SK-N-SH treated with all-trans-retinoic acid at 6 μM for 48 hours (cell line): ENCODE measurements at regions not wholly inside any gene's neighbourhood (a gene's known extent, or its start where the extent isn't known, plus 50 kb on each side); places are given as distances from the start of the nearest gene placed in this dataset.

Experiments
- ATAC-seq: fragments of 200-7000 bp; cut with Tn5 transposase; 3 replicates; pipeline ENCODE4 v1.9.1; 2020; ENCODE audit warnings: mild to moderate bottlenecking, moderate library complexity
- CREB5 ChIP-seq: fragments of 250-450 bp; sonication (Bioruptor Pico); IDR thresholded peaks from 2 replicates; pipeline ENCODE4 v1.5.1; 2020; ENCODE audit warnings: low read depth, mild to moderate bottlenecking, moderate library complexity
- CSDC2 ChIP-seq: fragments of 250-450 bp; sonication (Bioruptor Pico); IDR thresholded peaks from 2 replicates; pipeline ENCODE4 v1.5.0; 2020; ENCODE audit warnings: mild to moderate bottlenecking, moderate library complexity
- CSRNP3 ChIP-seq: fragments of 250-450 bp; sonication (Bioruptor Pico); IDR thresholded peaks from 2 replicates; pipeline ENCODE4 v1.5.1; 2021; ENCODE audit warnings: mild to moderate bottlenecking, moderate library complexity
- ESRRG ChIP-seq: fragments of 250-450 bp; sonication (Bioruptor Pico); IDR thresholded peaks from 2 replicates; pipeline ENCODE4 v1.6.1; 2021; ENCODE audit warnings: mild to moderate bottlenecking
- GLIS3 ChIP-seq: fragments of 250-450 bp; sonication (Bioruptor Pico); IDR thresholded peaks from 2 replicates; pipeline ENCODE4 v1.5.0; 2020; ENCODE audit warnings: mild to moderate bottlenecking, moderate library complexity
- ISL1 ChIP-seq: fragments of 250-450 bp; sonication (Bioruptor Pico); IDR thresholded peaks from 2 replicates; pipeline ENCODE4 v2.1.2; 2022; ENCODE audit warnings: mild to moderate bottlenecking, moderate library complexity
- OSR1 ChIP-seq: fragments of 250-450 bp; sonication (Bioruptor Pico); IDR thresholded peaks from 2 replicates; pipeline ENCODE4 v1.8.0; 2022; ENCODE audit warnings: moderate library complexity, mild to moderate bottlenecking, inconsistent platforms
- PATZ1 ChIP-seq: fragments of 250-450 bp; sonication (Bioruptor Pico); IDR thresholded peaks from 2 replicates; pipeline ENCODE4 v1.8.0; 2020; ENCODE audit warnings: mild to moderate bottlenecking, moderate library complexity, borderline replicate concordance
- POU6F1 ChIP-seq: fragments of 250-450 bp; sonication (Bioruptor Pico); IDR thresholded peaks from 2 replicates; pipeline ENCODE4 v1.8.0; 2021; ENCODE audit warnings: low read depth, mild to moderate bottlenecking, moderate library complexity, borderline replicate concordance
- PPARA ChIP-seq: fragments of 250-450 bp; sonication (Bioruptor Pico); IDR thresholded peaks from 2 replicates; pipeline ENCODE4 v1.5.0; 2020; ENCODE audit warnings: mild to moderate bottlenecking, borderline replicate concordance
- RARB ChIP-seq: fragments of 250-450 bp; sonication (Bioruptor Pico); IDR thresholded peaks from 2 replicates; pipeline ENCODE4 v1.8.0; 2021; ENCODE audit warnings: mild to moderate bottlenecking, moderate library complexity
- SNAI2 ChIP-seq: fragments of 250-450 bp; sonication (Bioruptor Pico); IDR thresholded peaks from 2 replicates; pipeline ENCODE4 v1.5.0; 2020; ENCODE audit warnings: mild to moderate bottlenecking, moderate library complexity
- TCF4 ChIP-seq: fragments of 250-450 bp; sonication (Bioruptor Pico); IDR thresholded peaks from 2 replicates; pipeline ENCODE4 v1.8.0; 2021; ENCODE audit warnings: mild to moderate bottlenecking, moderate library complexity, borderline replicate concordance
- TOX ChIP-seq: fragments of 250-450 bp; sonication (Bioruptor Pico); IDR thresholded peaks from 2 replicates; pipeline ENCODE4 v1.8.0; 2021; ENCODE audit warnings: mild to moderate bottlenecking, moderate library complexity, borderline replicate concordance
- TSHZ2 ChIP-seq: fragments of 250-450 bp; sonication (Bioruptor Pico); IDR thresholded peaks from 2 replicates; pipeline ENCODE4 v1.5.0; 2020; ENCODE audit warnings: mild to moderate bottlenecking, moderate library complexity
- ZC3H10 ChIP-seq: fragments of 250-450 bp; sonication (Bioruptor Pico); IDR thresholded peaks from 2 replicates; pipeline ENCODE4 v1.5.1; 2021; ENCODE audit warnings: mild to moderate bottlenecking, moderate library complexity
- ZFP3 ChIP-seq: fragments of 250-450 bp; sonication (Bioruptor Pico); IDR thresholded peaks from 2 replicates; pipeline ENCODE4 v1.5.0; 2020; ENCODE audit warnings: mild to moderate bottlenecking, moderate library complexity
- ZFP30 ChIP-seq: fragments of 450-650 bp; formaldehyde crosslinking; IDR thresholded peaks from 2 replicates; pipeline ENCODE4 v1.5.0; 2022; ENCODE audit warnings: mild to moderate bottlenecking, moderate library complexity
- ZNF565 ChIP-seq: fragments of 450-650 bp; formaldehyde crosslinking; conservative IDR thresholded peaks from 2 replicates; pipeline ENCODE4 v1.5.0; 2020; ENCODE audit warnings: low read depth, mild to moderate bottlenecking, moderate library complexity
- ZNF70 ChIP-seq: fragments of 450-650 bp; formaldehyde crosslinking; IDR thresholded peaks from 2 replicates; pipeline ENCODE4 v1.5.0; 2020; ENCODE audit warnings: mild to moderate bottlenecking, moderate library complexity
- ZNF8 ChIP-seq: fragments of 450-650 bp; formaldehyde crosslinking; IDR thresholded peaks from 2 replicates; pipeline ENCODE4 v1.5.0; 2020; ENCODE audit warnings: mild to moderate bottlenecking, moderate library complexity

DNA sequence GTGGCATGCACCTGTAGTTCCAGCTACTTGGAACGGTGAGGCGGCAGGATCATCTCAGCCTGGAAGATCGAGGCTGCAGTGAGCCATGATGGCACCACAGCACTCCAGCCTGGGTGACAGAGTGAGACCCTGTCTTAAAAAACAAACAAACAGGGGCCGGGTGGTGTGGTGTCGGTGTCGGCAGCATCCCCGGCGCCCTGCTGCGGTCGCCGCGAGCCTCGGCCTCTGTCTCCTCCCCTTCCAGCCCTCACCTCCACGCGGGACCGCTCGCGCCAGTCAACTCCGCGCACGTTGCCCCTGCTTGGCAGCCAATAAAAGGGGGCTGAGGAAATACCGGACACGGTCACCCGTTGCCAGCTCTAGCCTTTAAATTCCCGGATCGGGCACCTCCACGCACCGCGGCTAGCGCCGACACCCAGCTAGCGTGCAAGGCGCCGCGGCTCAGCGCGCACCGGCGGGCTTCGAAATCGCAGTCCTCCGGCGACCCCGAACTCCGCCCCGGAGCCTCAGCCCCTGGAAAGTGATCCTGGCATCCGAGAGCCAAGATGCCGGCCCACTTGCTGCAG is 204.7 kb downstream of the CDRT15L2 start:
- TF ChIP-seq TOX (CRISPR knock-in tag) = no peak
- no peak for TF ChIP-seq GLIS3 (CRISPR knock-in tag)
- TF ChIP-seq TCF4 (CRISPR knock-in tag) = no peak
- no peak for TF ChIP-seq ZFP3 (CRISPR knock-in tag)
- ATAC-seq = no peak

DNA sequence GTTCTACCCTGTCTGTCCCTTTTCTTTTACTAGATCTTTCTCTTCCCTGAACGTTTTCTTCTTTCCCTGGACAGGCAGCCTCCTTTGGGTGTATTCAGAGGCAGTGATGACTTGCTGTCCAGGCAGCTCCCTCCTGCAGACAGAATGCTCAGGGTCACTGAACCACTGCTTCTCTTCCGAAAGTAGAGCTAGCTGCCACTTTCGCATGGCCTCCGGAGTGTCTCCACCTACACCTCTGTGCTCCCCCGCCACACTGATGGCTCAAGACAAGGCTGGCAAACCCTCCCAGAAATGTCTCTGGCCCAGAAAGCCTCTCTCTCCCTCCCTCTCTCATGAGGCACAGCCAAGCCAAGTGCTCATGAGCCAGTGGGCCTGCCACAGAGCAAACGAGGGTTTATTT is 207.8 kb downstream of the CDRT15L2 start:
- no peak for ATAC-seq

More for the DNA sequence above, 207.8 kb downstream of the CDRT15L2 start:
- TF ChIP-seq ESRRG = no peak
- no peak for TF ChIP-seq GLIS3 (CRISPR knock-in tag)
- TF ChIP-seq CREB5 (CRISPR knock-in tag) = no peak
- no peak for TF ChIP-seq ZFP30 (CRISPR knock-in tag)
- no peak for TF ChIP-seq PATZ1
- no peak for TF ChIP-seq CSRNP3
- no peak for TF ChIP-seq ZFP3 (CRISPR knock-in tag)
- TF ChIP-seq RARB (CRISPR knock-in tag) = no peak
- no peak for TF ChIP-seq OSR1 (CRISPR knock-in tag)
- no peak for TF ChIP-seq ZC3H10 (CRISPR knock-in tag)
- TF ChIP-seq ISL1 (CRISPR knock-in tag) = no peak
- TF ChIP-seq ZNF565 (CRISPR knock-in tag) = no peak
- TF ChIP-seq TSHZ2 (CRISPR knock-in tag) = no peak
- no peak for TF ChIP-seq POU6F1 (CRISPR knock-in tag)
- TF ChIP-seq ZNF70 = no peak
- TF ChIP-seq SNAI2 (CRISPR knock-in tag) = no peak
- TF ChIP-seq PPARA (CRISPR knock-in tag) = no peak
- no peak for TF ChIP-seq ZNF8 (CRISPR knock-in tag)
- no peak for TF ChIP-seq CSDC2 (CRISPR knock-in tag)
- no peak for TF ChIP-seq TOX (CRISPR knock-in tag)
- TF ChIP-seq, all 23 proteins: peak for 0
